ENCODE measurements at regions not wholly inside any gene's neighbourhood (a gene's known extent, or its start where the extent isn't known, plus 50 kb on each side); places are given as distances from the start of the nearest gene placed in this dataset.
"Not testable (repeated sequence)": the region's sequence is repeated elsewhere in the genome, so short reads cannot be mapped to it uniquely, and the experiment has no call there.

GRCh38 chr2:64915510-64915900 lies 73.7 kb upstream of the SLC1A4 start:
- no peak for DNase-seq (ENCODE audit: low read depth in 2 of 2)

DNA sequence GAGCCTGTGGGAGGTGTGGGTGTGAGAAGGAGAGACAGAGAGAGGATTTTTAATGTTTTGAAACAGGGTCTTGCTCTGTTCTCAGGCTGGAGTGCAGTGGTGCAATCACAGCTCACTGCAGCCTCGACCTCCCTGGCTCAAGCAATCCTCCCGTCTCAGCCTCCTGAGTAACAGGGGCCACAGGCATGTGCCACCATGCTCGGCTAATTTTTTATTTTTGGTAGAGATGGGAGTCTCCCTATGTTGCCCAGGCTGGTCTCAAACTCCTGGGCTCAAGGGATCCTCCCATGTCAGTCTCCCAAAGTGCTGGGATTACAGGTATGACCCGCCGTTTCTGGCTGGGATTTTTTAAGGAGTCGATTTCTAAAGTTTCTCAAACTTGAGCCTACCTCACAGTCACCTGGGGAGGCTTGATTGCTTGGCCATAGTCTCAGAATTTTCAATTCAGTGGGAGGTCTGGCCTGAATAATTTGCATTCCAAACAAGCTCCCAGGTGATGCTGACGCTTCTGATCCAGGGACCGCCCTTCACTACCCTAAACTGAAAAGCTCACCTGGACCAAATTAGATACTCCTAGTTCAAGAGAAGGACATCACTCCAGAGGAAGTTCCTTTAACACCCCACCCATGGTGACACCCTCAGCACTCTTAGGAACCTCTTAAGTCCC lies 70.8 kb upstream of the SLC1A4 start:
- DNase-seq (ENCODE audit: low read depth in 2 of 2), result no peak

GRCh38 chr2:64919261-64919660 lies 69.9 kb upstream of the SLC1A4 start:
- no peak for DNase-seq (ENCODE audit: low read depth in 2 of 2)

DNA sequence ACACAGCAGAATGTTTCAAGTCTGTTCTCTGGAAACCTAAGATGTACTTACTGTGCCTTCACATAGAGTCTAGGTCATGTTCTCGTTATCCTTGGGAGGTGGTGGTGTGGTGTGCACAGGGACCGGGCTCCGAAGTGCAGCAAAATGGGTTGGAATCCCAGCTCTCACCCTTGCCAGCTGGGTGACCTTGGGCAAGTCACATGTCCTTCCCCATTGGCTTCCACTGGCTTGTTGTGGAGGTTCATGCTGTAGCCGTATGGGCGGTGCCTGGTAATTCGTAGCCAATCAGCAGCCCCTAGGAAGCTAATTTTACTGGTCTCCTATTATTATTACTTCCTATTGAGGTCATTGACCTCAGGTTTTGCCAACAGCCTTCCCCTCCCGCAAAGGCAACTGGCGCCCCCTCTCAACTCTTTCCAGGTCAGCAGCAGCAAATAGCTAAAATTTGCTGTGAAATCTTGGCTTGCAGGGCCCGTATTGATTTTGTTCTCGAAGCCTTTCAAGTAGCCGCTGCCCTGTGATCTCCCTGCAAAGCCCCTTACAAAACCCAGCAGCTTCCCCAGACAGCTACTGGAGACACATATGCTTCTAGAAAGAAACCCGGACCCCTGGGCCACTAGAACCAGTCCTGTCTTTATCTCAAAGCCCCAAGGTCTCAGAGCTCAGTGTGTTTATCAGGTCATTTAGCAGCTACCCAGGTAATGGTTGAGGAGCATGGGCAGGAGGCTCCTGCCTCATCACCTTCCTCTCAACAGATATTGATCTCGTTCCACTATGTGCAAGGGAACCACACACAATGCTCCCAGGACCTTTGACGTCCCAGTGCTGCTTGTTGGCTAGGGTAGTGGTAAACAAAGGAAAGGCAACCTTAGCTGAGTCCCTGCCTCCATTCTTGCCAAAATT lies 66.5 kb upstream of the SLC1A4 start:
- no peak for DNase-seq (ENCODE audit: low read depth in 2 of 2)

GRCh38 chr2:64923385-64923710 lies 65.9 kb upstream of the SLC1A4 start:
- DNase-seq (ENCODE audit: low read depth in 2 of 2), result no peak

- no peak for DNase-seq (ENCODE audit: low read depth in 2 of 2)
Measured at GRCh38 chr2:64924170-64924934, 64.8 kb upstream of the SLC1A4 start.

DNA sequence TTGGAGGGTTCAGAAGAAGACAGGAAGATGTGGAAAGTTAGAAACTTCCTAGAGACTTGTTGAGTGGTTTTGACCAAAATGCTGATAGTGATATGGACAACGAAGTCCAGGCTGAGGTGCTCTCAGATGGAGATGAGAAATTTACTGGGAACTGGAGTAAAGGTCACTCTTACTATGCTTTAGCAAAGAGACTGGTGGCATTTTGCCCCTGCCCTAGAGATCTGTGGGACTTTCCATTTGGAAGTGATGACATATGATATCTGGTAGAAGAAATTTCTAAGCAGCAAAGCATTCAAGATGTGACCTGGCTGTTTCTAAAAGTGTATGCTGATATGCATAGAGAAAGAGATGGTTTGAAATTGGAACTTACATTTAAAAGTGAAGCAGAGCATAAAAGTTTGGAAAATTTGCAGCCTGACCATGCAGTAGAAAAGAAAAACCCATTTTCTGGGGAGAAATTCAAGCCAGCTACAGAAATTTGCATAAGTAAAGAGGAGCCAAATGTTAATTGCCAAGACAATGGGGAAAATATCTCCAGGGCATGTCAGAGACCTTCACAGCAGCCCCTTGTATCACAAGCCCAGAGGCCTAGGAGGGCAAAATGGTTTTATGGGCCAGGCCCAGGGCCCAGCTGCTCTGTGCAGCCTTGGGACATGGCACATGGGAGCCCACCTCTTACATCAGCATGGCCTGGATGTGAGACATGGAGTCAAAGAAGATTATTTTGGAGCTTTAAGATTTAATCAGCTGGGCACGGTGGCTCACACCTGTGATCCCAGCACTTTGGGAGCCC lies 63.1 kb upstream of the SLC1A4 start:
- not testable (repeated sequence) for DNase-seq (ENCODE audit: low read depth in 2 of 2)

DNA sequence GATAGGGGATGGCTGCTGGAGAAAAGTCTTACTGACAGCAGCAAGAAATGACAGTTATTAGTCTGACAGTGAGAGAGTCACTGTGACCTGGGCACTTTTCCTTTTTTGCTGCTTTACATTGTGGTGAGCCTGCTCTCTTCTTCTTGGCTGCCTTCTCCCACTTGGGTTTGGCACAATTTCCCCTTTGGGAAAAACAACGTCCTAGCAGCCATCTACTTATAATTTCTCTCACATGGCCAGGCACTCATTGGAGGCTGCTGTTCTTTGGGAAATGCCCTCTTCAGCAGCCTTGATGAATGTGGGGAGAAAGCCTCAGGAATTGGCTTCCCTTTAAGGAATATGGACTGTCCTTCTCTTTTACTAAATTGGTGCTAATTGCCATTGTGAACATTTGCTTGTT lies 60.4 kb upstream of the SLC1A4 start:
- DNase-seq (ENCODE audit: low read depth in 2 of 2), result no peak

- DNase-seq (ENCODE audit: low read depth in 2 of 2), result no peak
Measured at GRCh38 chr2:64929333-64929732, 59.9 kb upstream of the SLC1A4 start.

GRCh38 chr2:64930258-64930671 lies 58.9 kb upstream of the SLC1A4 start:
- DNase-seq (ENCODE audit: low read depth in 2 of 2), result no peak

DNA sequence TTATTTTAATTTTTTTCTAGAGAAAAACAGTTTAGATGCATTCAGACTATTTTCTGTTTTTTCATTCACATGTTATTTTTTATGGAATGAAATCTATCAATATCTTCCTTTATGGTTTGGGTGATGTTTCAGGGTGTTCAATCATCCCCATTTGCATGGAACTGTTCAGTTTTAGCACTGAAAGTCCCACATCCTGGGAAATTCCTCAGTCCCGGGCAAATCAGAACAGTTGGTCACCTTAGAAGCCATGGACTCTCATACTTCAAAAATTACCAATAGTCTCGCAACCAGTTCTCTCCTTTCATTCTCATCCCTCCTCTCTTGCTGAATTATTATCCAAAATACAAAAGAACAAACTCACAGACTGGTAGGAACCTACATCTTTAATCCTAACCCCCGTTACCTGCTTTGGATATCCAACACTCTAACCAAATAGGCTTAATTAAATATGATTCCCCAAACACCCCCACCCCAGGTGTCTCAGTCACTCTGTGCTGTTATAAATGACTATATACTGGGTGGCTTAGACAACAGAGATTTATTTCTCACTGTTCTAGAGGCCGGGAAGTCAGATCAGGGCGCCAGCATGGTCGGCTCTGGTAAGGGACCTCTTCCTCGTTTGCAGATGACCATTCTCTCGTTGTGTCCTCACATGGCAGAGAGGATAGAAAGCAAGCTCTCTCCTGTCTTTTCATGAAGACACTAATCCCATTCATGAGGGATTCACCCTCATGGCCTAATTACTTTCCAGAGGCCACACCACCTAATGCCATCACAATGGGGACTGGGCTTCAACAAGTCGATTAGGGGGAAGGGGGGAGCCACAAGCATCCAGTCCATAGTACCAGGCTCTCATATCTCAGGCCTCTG lies 57.7 kb upstream of the SLC1A4 start:
- no peak for DNase-seq (ENCODE audit: low read depth in 2 of 2)

DNA sequence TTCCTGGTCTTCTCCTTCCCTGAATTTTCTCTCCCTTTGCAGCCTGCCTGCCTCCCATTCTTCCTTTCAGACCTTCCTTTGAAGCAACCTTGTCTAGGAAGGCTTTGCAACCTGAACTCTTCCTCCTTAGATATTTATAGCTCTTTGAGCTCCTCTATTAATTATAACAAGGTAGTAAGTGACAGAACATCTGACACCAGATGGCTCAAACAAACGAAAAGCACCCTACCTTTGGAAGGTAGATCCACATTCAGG lies 57.2 kb upstream of the SLC1A4 start:
- no peak for DNase-seq (ENCODE audit: low read depth in 2 of 2)

DNA sequence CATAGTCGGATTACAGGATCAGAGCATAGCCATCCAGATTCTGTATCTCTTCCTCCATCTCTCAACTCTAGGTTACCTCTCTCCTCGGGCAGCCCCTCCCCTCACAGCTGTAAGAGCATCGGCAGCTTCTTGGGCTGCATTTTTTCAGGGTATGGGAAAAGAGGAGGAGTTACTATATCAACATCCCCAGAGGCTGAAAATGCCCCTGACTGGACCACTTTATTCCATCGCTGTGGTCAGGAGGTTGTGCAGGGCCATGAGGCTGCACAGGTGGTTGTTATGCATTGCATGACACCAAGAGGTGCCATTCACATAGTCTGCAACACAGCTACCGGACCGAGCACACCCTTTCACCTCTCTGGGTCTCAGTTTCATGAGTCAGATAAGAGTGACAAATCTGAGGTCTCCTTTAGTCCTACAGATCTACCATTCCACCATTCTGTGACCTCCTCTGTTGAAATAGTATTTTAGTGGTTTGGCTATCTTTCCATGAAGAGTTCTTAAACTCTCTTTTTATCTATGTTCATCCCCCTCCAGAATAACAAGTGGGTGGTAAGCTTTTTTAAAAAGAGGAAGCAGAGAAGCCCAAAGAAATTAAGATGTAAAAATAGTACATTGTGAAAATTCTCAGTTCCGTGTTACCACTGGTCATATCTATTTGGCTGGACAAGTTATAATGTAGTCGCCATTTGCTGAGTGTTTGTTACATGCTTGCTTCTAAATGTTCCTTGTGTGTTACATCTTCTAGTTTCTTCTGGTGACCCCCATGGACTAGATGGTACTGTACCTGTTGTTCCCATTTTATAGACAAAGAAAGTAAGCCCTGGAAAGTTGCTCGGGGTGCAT lies 56.6 kb upstream of the SLC1A4 start:
- DNase-seq (ENCODE audit: low read depth in 2 of 2), result no peak

- no peak for DNase-seq (ENCODE audit: low read depth in 2 of 2)
Measured at GRCh38 chr2:64934530-64934929, 54.7 kb upstream of the SLC1A4 start.

- no peak for DNase-seq (ENCODE audit: low read depth in 2 of 2)
Measured at GRCh38 chr2:64936809-64937208, 52.4 kb upstream of the SLC1A4 start.

GRCh38 chr2:64937314-64937686 lies 51.9 kb upstream of the SLC1A4 start:
- DNase-seq (ENCODE audit: low read depth in 2 of 2), result not testable (repeated sequence)

DNA sequence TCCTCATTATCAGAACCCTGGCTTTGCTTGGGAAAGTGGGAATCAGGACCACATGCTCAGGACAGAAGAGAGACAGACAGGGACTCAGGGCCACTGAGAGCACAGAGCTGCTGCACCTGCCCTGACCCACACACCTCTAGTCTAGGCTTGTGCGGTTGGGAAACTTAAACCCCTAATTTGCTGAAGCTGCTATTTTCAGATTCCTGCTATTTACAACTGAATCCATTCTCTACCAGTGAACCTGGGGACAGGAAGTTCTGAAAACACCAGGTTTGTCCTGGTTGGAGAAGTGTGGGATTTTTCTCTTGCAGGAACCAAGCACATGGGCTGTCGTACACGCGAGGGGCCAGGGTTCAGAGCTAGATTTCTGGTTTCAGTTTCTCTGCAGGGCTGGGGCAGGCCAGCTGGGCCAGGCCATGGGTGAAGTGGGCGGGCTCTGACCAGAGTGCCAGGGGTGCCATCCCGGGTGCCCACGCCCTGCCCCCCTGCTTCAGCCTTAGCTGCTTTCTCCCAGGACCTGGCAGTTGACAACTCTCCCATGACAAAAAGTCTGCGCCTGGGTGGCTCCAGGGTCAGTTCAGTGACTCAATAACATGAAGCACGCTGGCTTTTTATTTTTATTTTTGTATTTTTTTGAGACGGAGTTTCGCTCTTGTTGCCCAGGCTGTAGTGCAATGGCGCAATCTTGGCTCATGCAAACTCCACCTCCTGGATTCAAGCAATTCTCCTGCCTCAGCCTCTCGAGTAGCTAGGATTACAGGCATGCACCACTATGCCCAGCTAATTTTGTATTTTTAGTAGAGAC lies 51.3 kb upstream of the SLC1A4 start:
- no peak for DNase-seq (ENCODE audit: low read depth in 2 of 2)

DNA sequence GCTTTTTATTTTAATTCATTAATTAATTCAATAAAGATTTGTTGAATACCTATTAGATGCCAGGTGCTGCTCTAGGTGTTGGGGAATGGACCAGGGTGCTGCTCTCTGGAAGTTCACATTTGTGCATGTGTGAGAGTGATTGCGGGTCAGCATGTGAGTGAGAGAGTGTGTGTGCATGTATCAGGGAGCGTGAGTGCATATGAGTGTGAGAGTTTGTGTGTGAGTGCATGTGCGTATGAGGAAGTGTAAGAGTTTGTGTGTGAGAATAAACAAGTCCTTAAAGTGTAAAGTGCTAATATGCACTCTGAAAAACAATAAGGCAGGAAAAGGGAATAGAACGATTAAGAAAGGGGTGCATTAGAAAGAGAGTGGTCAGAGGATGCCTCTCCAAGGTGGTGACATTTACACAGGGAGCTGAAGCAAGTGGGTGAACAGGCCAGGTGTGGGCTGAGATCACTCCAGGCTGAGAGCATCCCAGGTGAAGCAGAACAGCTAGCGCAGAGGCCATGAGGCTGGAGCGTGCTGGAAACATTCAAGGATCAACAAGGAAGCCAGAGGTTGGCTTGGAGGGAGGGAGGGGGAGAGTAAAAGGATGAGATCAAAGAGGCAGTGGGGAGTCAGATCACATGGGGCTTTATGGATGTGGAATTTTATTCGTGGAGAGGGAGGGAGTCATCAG lies 50.5 kb upstream of the SLC1A4 start:
- no peak for DNase-seq (ENCODE audit: low read depth in 2 of 2)
